HG02623 (cell line): ENCODE measurements at regions not wholly inside any gene's neighbourhood (a gene's known extent, or its start where the extent isn't known, plus 50 kb on each side); places are given as distances from the start of the nearest gene placed in this dataset.
A peak's percentile ranks its signal among the peaks of the same experiment; 100 is the strongest.

Source experiments
- ATAC-seq: cut with Tn5 transposase; IDR thresholded peaks from one replicate; pipeline ENCODE4 v1.9.1; 2021; ENCODE audit warnings: moderate library complexity; ENCODE audit not compliant: unreplicated experiment

DNA sequence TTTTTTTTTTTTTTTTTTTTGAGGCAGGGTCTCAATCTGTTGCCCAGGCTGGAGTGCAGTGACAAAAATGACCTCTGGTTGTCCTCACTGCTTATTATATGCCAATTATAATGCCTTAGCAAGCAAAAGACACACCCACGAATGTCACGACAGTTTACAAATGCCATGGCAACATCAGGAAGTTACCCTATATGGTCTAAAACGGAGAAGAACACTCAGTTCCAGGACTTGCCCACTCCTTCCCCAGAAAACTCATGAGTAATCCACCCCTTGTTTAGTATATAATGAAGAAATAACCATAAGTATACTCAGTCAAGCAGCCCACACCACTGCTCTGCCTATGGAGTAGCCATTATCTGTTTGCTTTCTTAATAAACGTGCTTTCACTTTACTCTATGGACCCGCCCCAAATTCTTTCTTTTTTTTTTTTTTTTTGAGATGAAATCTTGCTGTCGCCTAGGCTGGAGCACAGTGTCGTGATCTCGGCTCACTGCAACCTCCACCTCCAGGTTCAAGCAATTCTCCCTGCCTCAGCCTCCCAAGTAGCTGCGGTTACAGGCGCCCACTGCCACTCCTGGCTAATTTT lies 106.2 kb downstream of the SMIM20 start:
- ATAC-seq, result no peak

DNA sequence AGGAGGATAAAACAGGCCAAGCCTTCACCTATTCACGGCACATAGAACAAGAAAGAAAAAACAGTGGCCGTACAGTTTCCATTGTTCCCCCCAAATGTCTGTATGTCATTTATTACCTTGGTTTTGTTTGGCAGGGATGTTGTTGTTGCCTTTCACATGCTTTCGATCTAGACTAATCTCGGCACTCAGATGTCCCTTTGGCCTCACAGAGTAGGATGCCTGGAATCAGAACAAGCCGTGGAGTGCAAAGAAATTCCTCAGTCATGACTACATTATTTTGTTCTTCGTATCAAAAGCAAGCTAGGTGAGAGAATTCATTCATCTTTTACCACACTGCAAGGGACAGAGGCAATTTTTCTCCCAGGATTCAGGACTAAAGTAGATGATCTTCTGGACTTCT lies 106.9 kb downstream of the SMIM20 start:
- ATAC-seq, result no peak

DNA sequence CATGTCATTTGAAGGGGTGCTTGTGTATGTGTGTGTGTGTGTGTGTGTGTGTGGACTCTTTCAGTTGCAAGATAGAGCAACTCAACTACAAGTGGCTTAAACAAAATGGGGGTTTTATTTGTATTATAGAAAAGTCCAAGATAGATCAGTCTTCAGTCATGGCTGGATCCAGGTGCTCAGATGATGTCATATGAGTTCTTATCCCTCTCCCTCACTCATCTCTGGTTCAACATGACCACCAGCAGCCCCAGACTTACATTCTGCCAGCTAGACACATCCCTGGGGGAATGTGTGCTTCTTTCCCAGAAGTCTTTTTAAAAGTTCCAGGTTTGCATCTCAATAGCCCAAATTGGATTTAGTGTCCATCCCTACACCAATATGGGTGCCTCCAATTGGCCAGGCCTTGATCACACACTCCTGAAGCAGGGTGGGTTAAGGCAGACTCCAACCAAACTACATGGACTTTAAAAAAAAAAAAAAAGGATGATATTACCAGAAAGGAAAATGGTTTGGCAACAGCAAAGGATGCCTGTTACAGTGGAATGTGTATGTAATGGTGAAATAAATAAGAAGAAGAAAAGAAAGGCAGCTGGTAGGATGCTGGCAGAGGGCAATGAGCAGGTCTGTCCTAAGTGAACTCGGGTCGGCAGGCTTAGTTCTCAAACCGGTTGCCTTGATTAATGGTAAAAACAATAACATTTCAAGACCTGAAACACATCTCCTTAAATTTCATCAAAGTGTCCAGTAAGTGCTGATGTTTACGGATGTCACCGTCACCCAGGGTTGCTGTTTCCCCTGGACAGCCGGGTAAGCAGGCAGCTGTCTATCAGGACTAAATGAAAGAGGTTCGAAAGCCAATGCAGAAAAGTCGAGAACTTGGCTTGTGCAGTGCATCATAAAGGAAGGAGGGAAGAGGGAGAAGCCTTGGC lies 107.7 kb downstream of the SMIM20 start:
- ATAC-seq, result no peak

DNA sequence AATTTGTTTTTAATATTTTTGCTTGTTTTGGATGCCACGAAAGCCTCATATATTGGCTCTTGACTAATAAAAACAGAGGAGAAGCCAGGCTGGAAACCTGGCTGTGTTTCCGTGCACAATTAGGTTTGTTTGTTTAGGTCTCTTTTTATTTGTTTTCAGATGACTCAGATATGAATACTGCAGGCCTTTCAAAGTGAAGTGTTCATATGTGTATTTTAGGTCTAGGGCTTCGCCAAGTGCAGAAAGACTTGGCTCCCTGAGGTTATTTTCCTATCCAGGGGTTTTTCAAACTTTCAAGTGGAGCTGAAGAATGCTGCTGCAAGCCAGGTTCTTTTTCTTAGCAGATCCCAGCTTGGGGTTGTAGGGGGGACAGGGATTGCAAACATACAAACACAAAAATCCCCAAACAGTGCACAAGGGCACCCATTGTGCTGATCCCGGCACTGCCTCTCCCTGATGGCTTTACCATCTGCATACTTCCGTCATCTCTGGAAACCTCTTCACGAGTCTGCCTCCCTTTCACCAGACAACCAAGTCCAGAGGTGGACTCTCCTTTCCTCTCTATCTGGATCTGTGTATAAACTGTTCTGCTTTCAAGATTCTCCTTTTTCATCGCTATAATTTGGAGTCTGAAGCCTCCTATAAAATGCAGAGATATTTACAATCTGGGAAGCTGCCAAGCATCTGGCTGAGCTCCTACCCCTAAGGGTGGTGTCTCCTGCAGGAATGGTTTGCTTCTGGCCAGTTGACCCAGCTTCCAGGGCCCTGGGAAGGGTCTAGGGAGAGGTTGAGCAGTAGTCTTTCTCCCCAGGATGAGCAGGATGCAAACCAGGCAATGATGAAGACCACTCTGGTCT lies 108.6 kb downstream of the SMIM20 start:
- ATAC-seq, result no peak

DNA sequence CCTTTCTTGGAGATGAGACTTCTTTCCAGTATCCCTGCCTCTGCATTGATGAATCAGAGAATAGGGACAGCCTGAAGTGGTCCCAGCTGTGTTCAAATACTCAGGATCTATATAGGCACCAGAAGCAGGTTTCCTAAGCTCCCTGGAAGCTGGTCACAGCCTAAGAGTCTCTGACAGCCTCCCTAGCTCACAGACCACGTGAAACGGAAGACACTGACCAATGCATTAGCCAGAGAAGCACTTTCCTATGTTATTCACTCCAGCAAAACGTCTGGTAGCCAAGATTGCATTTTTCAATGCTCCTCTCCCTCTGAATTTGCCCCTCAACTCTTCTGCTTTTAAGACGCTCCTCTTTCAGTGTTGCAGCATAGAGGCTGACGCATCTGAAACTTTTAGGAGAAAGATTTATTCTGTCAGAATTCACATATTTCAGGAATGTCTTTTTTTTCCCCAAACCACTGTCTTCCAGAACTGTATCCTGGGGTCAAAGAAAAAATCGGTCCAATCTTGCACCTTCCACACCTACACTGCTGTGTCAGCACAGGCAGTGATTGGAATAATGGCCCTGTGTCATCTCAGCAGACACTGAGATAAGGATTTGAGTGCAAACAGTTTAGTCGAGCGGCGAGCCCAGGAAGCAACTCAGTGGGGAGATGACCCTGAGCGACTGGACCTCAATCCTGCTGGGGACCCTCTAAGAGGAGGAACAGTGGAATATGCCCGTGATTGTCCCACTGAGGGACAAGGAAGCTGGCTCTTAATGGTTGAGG lies 109.4 kb downstream of the SMIM20 start:
- no peak for ATAC-seq

DNA sequence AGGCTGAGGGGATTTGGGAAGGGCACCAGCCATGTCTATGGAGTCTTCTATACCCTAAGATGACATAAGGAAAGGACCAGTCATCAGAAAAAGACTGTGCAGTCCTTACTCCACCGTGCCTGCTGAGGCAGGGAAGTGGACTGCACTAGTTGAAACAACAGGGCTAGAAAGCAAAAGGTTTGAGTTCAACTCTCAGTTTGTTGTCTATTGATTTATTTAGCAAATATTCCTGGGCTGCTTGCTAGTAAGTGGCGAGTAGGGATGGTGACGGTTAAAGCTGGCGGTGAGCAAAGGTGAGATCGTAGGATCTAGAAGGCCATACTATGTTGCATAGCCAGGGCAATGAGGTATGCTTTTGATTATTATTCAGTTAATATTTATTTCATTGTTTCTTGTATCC lies 110.1 kb downstream of the SMIM20 start:
- ATAC-seq, result no peak

DNA sequence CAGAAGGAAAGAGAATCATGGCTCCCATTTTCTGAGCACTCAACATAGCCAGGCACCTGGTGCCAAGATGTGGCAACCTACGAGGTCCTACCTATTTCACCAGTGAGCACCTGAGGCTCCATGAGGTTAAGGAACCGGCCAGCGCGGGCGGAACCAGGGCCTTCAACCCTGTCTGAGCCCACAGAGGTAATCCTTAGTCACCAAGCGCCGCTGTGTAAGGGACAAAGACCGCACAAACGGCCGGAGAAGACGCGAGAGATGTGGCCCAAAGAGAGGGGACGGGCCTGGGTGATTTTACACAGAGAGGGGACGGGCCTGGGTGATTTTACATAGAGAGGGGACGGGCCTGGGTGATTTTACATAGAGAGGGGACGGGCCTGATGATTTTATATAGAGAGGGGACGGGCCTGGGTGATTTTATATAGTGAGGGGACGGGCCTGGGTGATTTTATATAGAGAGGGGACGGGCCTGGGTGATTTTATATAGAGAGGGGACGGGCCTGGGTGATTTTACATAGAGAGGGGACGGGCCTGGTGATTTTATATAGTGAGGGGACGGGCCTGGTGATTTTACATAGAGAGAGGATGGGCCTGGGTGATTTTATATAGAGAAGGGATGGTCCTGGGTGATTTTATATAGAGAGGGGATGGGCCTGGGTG lies 114.2 kb downstream of the SMIM20 start:
- no peak for ATAC-seq

DNA sequence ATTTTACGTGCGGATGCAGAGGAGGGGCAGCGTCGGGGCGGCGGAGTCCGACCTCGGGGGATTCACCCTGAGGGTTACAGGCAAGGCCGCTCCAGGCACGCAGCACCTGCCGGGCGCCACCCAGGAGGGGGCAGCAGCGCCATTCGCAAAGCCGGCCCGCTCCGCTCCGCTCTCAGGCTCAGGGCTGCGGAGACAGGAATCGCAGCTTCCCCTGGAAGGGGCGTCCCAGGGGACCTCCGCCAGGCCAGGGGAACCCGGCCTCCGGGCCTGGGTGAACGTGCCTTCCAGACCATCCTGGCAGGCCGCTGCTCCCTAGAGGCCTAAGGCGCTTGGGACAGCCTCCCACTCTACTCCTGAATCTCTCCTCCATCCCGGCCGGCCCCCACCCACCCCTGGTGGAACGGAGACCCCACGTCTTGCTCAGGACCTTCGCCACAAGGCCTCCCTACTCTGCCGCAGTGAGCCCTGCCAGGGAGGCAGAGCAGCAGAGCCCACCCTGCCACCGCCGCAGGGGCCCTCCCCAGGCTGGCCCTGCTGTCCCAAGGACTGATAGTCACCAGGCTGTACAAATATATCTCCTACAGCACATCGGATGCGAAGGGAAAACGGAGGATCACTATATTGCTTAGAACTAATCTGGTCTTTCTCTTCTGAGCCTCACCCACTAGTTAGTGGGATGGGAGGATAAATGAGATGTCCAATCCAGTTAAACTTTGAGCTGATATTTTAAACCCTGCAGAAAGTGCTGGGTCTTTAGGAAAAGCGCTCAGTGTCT lies 115.0 kb downstream of the SMIM20 start:
- ATAC-seq, result peak; percentile 90

DNA sequence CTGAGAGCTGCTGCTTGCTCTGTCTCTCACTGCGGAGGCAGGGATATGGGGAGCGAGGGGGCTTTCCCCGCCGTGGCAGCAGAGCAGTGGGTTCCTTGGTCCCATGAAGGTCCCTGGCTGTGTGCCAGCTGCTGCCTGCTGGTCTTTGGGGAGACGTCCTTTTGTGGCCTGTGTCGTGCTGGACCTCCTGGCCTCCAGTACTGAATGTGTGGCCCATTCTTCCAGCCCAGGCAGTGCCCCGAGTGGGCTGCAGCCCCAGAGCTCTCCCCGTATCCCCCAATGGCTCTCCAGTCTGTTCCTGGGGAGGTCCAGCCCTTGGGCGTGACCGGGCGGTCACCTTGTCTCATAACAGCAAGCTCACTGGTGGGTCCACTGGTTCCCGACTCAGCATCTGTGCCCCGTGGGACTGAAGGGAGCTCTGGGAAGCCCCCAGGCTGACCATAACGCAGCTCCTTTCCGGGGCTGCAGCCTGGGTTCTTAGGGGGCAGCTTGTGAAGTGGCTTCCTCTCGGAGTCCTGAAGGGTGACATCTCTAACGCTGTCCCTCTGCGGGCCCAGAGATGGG lies 115.6 kb downstream of the SMIM20 start:
- ATAC-seq, result no peak

DNA sequence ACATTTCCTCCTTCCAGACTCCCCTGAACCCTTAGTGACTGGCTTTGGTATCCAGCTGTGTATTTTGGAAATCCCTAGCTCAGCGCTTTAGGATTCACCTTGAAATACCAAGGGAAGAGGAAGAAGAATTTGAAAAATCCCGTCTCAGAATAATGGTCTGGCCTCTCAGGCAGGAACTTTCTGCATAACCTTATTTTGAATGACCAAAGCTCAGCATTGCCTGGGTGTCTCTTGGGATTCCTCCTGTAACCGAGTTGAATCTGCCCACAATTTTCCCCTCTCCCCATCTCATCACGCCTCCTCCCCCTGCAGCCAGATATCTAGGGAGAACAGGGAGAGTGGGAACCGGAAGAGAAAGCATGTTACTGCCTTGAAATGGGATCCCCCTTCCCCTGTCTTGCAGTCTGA lies 116.2 kb downstream of the SMIM20 start:
- no peak for ATAC-seq

DNA sequence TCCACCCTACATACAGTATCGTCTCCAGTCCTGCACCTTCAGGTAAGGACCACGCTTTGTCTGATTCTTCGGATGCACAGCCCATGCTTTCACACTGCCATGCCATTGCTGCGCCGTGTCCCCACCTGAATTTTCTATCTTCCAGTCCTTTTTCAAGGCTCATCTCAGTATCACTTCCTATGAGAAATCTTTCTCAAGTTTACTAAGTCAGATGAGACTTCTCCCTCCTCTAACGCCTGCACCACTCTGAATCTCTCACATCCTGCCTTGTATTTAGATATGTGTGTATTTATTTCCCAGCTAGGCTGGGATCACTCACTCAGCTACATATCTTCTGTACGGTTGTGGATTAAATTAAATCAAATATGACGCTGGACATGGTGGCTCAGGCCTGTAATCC lies 116.8 kb downstream of the SMIM20 start:
- no peak for ATAC-seq

DNA sequence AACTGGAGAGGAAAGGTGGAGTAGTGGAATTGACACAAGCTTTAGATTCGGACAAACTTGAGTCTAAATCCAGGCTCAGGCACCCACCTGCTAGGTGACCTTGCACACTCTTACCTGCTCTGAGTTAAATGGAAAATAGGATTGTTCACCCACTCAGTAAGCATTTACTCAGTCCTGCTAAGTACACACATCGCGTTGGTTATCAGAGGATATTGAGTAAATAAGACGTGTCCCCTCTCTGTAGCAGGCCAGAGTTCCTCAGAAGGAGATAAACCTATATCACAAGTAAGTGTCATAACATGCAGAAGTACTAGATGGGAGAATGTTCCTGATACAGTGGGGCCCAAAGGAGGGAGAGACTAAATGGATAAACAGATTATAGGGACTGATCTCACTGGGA lies 117.7 kb downstream of the SMIM20 start:
- ATAC-seq, result no peak

DNA sequence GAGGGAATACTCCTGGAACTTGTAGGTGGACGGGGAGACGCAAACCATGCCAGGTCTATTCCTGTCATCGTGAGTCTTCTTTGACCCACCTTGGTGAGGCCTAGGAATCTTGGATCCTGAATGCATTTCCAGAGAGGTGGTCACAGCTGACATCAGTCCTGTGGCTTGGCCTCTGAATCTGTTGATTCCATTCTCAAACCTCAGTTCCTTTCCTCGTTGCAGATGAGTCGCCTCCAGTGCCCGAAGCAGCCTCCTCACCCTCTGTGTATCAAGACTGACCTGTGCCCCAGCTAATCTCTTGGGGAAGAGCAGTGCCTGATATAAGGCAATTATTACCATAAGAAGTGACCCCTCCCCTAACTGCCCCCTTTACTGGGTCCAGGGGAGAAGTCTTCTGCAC lies 118.1 kb downstream of the SMIM20 start:
- ATAC-seq, result no peak

DNA sequence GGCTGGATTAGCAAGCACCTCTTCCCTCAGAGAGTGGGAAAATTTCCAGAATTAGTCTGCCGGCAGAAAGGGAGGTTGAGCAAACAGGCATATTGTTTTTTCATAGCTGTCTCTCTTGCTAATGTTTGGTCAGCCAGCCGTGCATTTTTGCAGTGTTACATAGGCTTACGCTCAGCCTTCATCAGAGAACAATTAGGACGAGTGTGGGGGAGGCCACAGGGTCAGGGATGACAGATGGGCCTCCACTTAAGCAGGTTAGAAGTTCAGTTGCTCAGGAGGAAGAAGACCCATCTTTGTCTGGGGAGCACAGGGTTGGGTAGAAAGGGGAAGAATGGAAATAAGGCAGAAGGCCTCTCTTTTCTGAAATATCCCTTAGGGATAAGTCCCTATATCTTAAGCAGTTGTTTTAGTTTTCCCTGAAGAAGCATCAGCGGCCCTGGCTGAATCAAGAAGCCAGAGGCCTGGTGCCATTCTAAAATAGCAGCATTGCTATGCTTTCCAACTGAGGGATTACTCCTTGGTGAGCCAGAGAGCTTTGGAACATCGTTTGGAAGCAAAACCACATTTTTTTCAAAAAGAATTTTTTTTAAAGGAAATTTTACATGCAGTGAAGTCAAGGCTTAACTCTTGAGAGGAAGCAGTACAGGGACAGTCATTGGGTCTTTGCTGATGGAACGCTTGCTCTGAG lies 118.8 kb downstream of the SMIM20 start:
- no peak for ATAC-seq

DNA sequence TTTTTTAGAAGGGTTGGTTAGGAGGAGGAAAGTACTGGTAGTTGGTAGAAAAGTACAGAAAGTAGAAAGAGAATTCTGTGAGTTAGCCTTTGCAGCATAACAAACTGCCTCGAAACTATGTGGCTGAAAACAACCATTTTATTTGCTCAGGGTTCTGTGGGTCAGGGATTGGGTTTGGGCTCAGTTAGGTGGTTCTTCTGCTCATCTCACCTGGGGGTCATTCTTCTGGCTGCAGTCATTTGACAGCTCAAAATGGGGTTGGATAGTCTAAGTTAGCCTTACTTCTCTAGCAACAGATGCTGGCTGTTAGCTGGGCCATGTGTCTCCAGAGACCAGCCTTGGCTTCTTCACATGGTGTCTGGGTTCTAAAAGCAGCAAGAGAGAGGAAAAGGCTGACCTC lies 119.4 kb downstream of the SMIM20 start:
- ATAC-seq, result no peak

DNA sequence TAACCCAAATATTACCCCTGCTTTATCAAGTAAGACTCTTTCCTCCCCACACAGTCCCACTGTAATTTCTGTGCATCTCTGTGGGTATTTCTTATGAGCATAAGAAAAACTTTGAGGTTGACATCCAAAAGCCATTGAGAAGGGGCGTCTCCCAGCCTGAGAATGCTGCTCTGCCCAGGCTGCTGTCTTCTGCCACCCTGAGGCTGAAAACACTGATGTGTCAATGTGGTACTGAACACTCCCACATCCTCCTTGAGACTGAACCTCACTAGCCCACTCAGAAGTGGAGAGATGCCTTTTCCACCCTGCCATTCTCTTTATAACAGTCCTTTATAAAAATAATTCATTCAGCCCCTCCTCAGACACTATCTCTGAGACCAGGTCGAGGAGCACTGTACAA lies 120.8 kb downstream of the SMIM20 start:
- no peak for ATAC-seq

DNA sequence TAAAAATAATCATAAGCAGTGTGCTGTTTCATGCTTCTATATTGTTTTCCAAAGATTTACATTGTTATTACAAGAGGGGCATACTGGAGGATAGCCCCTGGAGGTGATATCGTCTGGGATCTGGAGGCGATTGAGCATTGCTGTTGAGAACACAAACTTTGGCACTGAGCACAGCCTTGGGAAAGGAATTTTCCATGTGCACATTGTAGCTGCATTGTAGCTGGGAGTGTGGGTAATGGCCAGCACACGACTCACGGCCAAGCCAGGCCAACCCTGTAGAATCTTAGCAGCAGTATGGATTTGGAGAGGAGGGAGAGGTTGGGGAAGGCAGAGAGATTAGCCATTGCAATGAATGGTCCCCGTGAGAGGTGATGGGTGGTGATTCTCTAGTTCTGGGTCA lies 121.9 kb downstream of the SMIM20 start:
- ATAC-seq, result no peak

DNA sequence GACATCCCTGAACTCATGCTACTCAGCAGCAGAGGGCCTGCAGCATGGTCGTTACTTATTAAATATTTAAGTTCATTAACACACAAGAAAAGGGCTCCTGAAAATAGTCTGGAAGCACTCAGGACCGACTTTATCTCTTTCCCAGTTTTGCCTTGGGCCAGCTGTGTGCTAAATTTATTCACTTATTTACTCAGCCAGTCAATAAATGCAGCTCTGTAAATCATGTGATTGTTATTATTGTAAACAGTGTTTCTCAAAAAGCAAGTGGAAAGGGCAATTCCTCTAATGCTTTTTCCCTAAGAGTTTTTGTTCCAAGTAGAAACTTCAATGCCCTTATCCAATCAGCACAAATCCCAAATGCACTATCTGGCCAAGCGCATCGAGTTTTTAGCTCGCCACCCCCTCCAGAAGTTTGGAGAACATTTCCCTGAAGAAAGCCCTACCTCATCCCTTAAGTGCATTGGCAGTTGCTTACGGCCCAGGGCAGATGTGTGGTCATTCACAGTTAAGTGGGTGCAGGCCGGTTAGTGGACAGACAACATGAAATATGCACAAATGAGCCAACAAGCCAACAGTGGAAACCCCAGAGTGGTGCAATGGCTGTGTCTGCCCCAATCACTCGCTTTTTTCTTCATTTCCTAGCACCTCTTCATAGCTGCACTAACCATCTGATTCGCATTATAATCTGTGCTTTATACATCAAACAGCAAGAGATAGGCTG lies 125.8 kb downstream of the SMIM20 start:
- ATAC-seq, result no peak
